Psoas muscle (tissue), 7 donors: ENCODE measurements at regions not wholly inside any gene's neighbourhood (a gene's known extent, or its start where the extent isn't known, plus 50 kb on each side); places are given as distances from the start of the nearest gene placed in this dataset.
A peak's percentile ranks its signal among the peaks of the same experiment; 100 is the strongest.

ENCODE experiments used
- ATAC-seq, 4 donors: fragments of 200-7000 bp; cut with Tn5 transposase; one replicate each; pipeline ENCODE4 v1.9.1; 2020; ENCODE audit warnings: moderate library complexity in 3 of 4, mild to moderate bottlenecking in 2 of 4
- DNase-seq, 2 donors: peaks; one replicate each; pipeline ENCODE4 v3.0.0-alpha.2; 2020
- H3K27ac ChIP-seq: fragments of 200-600 bp; one replicate; pipeline ENCODE4 v1.8.0; 2022
- H3K27me3 ChIP-seq, 3 donors: fragments of 200-600 bp in 1 of 3; one replicate each; pipeline versions ENCODE4 v1.6.1 to v1.8.0; 2013 to 2022; ENCODE audit warnings: low read length in 2 of 3, mild to moderate bottlenecking in 2 of 3, moderate library complexity in 1 of 3; ENCODE audit not compliant: insufficient read depth in 3 of 3
- H3K36me3 ChIP-seq, 2 donors: fragments of 200-600 bp in 1 of 2; one replicate each; pipeline versions ENCODE4 v1.6.1 to v1.8.0; 2013 to 2022; ENCODE audit warnings: low read depth in 1 of 2, mild to moderate bottlenecking in 1 of 2, moderate library complexity in 1 of 2; ENCODE audit not compliant: insufficient read depth in 1 of 2
- H3K4me1 ChIP-seq: fragments of 200-600 bp; one replicate; pipeline ENCODE4 v1.8.0; 2022
- H3K4me3 ChIP-seq: fragments of 200-600 bp; one replicate; pipeline ENCODE4 v1.8.0; 2022; ENCODE audit warnings: mild to moderate bottlenecking
- H3K9me3 ChIP-seq: fragments of 200-600 bp; one replicate; pipeline ENCODE4 v1.8.0; 2022
- CTCF ChIP-seq: fragments of 200-600 bp; IDR thresholded peaks from one replicate; pipeline ENCODE4 v1.8.0; 2022; ENCODE audit warnings: antibody characterized with exemption
- WGBS, 3 donors: extraction: QIAGEN DNeasy Blood & Tissue Kit; methylation state at CpG; one replicate each; pipeline versions ENCODE4 v1.1.6 to v1.1.7; 2013; 5-methylcytosine and 5-hydroxymethylcytosine counted together
- intact Hi-C, 2 donors: fragments of 100-400 bp; cut with DNase I; formaldehyde crosslinking; loops; one replicate each; pipeline versions ENCODE4 v1.11.0 to v1.14.2; 2022
- donor health status: healthy with polysubstance abuse.
- donor health status: DM: no; HTN: no; CAD: no; lungs with moderate emphysema.
- donor health status: Bipolar disorder and iron deficiency.
- donor health status: healthy.
- donor health status: DM: yes; HTN: yes; CAD: no.
- donor health status: DM: no; HTN: no; CAD: no.
- donor health status: DM: yes; HTN: yes; CAD: no.

DNA sequence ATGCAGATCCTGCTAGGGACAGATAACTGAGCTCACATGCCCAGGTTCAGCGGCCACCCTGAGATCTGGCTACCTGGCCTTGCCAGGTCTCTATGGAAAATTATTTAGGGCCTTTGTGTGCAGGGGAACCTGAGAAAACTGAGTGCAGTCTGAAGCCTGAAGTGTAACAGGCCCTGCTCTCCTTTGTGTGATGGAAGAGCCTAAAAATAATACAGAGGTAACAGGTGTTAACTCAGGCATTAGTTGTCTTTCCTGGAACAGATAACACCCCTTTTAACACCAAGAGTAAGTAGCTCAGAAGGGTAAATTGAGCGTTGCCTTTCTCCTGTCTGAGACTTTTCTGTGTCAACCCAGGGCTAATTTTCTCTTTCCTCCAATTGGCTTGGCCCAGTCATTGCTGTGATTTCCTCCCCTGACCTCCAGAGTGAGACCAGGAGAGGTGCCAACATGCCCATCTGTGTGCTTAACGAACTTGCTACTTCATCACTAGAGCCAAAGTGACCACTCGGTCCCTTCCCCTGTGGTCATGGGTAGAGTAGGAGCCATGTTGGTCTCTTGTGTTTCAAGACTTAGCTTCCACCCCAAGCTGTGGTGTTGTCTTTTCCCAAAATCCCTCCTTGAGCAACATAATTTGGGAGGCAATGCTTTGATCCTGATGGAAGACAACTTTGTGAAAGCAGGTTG, 304.4 kb upstream of the JAG1 start:
- no peaks in the 10 kb centered on the region for H3K9me3 ChIP-seq
- intact Hi-C loops: loop anchor here in 1 of 2 donors (10.0 kb wide), 1 partner anchor 303 kb away; the partner anchor contains the start of gene JAG1
- H3K4me1 ChIP-seq: peaks cover 26% of the 10 kb centered on the region
- 29 to 35% (median 31%) methylated on average over 4 of the region's 4 CpGs for WGBS, 3 donors
- ATAC-seq (peak; percentile 54 to 73 (median 66)), DNase-seq (no peak)
- peak overlapping the region; percentile 88 for H3K27ac ChIP-seq
- no peaks in the 10 kb centered on the region for H3K27me3 ChIP-seq
- no peaks in the 10 kb centered on the region for H3K36me3 ChIP-seq
- H3K4me3 ChIP-seq: no peak overlapping the region
- TF ChIP-seq CTCF: no peak

DNA sequence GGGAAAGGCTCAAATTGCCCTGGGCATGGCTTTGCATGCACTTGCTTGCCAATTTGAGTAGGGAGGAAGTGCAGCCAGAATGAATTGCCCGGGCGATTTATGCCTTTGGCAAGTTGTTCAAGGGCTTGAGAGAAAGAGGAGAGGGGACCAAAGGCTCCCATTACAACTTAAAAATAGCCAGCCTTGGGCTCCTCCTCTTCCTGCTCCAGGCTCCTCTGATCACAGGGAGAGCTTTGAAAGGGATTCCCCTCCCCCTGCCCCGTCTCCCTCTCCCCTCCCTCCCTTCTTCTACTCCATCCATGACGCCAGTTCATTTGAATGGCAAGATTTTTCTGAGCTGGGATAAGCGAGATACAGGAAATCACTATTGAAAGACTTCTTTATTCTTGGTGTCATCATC, 304.9 kb upstream of the JAG1 start:
- Histone ChIP-seq H3K9me3 (no peaks in the 10 kb centered on the region), H3K36me3 (no peaks in the 10 kb centered on the region), H3K27me3 (no peaks in the 10 kb centered on the region), H3K27ac (peak overlapping the region; percentile 88), H3K4me1 (peaks cover 32% of the 10 kb centered on the region), H3K4me3 (peak overlapping the region; percentile 48)
- peak; percentile 87 to 90 (median 90) for ATAC-seq
- WGBS, 3 donors: 24 to 35% (median 28%) methylated on average over 5 of the region's 5 CpGs
- TF ChIP-seq CTCF: no peak
- intact Hi-C loops: loop anchor here in 1 of 2 donors (10.0 kb wide), 1 partner anchor 304 kb away; the partner anchor contains the start of gene JAG1
- peak; percentile 17 to 67 for DNase-seq

DNA sequence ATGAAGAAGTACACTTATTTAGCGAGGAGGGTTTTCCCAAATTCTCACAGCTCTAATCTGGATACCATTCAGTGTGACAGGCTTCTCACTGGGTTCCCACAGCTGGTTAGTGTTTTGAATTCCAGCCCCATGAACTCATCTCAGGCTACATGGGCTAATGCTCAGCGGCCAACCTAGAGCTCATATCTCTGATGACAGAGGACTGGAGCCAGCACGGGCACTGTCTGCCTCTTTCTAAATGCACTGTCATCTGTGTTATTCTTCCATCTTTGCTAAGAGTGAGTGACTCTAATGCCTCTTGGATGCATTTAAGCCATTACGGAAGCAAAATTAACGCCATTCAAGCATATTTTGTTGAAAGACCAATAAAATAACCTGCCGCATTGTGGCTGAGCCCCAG, 308.9 kb upstream of the JAG1 start:
- TF ChIP-seq CTCF: no peak
- DNase-seq (peak; percentile 70 to 85), ATAC-seq (peak; percentile 80 to 93 (median 90))
- intact Hi-C loops: loop anchor here (5.0 to 10.0 kb wide), 3 partner anchors 82 to 310 kb away; partner anchors contain the start of gene JAG1 (in 1 of the 2)
- 20 to 26% (median 22%) methylated on average over 6 of the region's 6 CpGs for WGBS, 3 donors
- H3K4me3 ChIP-seq: peak overlapping the region; percentile 51
- peak overlapping the region; percentile 90 for H3K27ac ChIP-seq
- H3K36me3 ChIP-seq: no peaks in the 10 kb centered on the region
- H3K4me1 ChIP-seq: peaks cover 51% of the 10 kb centered on the region
- no peaks in the 10 kb centered on the region for H3K9me3 ChIP-seq
- no peaks in the 10 kb centered on the region for H3K27me3 ChIP-seq

DNA sequence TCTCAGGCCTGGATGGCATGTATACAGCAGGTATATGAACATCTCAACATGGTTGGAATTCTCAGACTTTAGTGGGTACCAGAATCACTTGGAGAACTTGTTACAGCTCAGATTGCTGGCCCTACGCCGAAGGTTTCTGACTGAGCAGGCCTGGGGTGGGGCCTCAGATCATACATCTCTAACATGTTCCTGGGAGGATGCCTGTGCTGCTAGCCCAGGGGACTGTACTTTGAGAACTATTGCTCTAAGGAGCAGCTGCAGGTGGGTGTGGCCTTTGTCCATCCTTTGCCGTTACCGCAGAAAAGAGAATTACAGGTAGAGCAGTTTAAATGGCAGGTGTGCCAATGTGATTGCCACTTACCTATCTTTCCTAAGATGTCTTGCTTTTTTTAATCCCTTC, 310.5 kb upstream of the JAG1 start:
- intact Hi-C loops: loop anchor here (5.0 to 10.0 kb wide), 3 partner anchors 81 to 312 kb away; partner anchors contain the start of gene JAG1 (in 1 of the 2)
- peak in 1 of 4 donors; percentile 55 for ATAC-seq

More for the DNA sequence above, 310.5 kb upstream of the JAG1 start:
- WGBS, 3 donors: 75 to 90% (median 87%) methylated on average over 4 of the region's 4 CpGs
- Histone ChIP-seq H3K36me3 (no peaks in the 10 kb centered on the region), H3K9me3 (no peaks in the 10 kb centered on the region), H3K27ac (peak overlapping the region; percentile 90), H3K4me1 (peaks cover 56% of the 10 kb centered on the region), H3K4me3 (no peak overlapping the region), H3K27me3 (no peaks in the 10 kb centered on the region)
- no peak for DNase-seq
- TF ChIP-seq CTCF: no peak
